ENCODE measurements at regions not wholly inside any gene's neighbourhood (a gene's known extent, or its start where the extent isn't known, plus 50 kb on each side); places are given as distances from the start of the nearest gene placed in this dataset.

GRCh38 chr2:19043893-19044292 is 314.5 kb downstream of the OSR1 start:
- Histone ChIP-seq H3K79me2 (ENCODE audit: control insufficient read depth, low read length) (no peaks in the 10 kb centered on the region), H3K36me3 (ENCODE audit: control insufficient read depth, low read length) (no peaks in the 10 kb centered on the region), H3K27ac (ENCODE audit: low read depth, low read length) (no peak overlapping the region), H3F3A (ENCODE audit: control insufficient read depth, insufficient read depth) (no peaks in the 10 kb centered on the region), H3K9me3 (ENCODE audit: control insufficient read depth, insufficient read depth, low read length) (no peaks in the 10 kb centered on the region), H3K9me2 (replicated peaks; ENCODE audit: control insufficient read depth, low read length) (no peaks in the 10 kb centered on the region), H3K4me1 (ENCODE audit: control insufficient read depth, low read length) (no peaks in the 10 kb centered on the region), H3K4me3 (ENCODE audit: low read length) (no peak overlapping the region), H3K4me2 (ENCODE audit: low read length) (no peak overlapping the region), H3K27me3 (ENCODE audit: control insufficient read depth, low read length) (no peaks in the 10 kb centered on the region), H4K20me1 (ENCODE audit: control insufficient read depth, insufficient read depth, low read depth, low read length) (no peaks in the 10 kb centered on the region)
- no peak for TF ChIP-seq EZH2phosphoT487 (IDR thresholded peaks at IDR 0.05; ENCODE audit: borderline replicate concordance, low read length)
- no peak for TF ChIP-seq CTCF (IDR thresholded peaks at IDR 0.05; ENCODE audit: low read depth, low read length, poor library complexity, severe bottlenecking)

DNA sequence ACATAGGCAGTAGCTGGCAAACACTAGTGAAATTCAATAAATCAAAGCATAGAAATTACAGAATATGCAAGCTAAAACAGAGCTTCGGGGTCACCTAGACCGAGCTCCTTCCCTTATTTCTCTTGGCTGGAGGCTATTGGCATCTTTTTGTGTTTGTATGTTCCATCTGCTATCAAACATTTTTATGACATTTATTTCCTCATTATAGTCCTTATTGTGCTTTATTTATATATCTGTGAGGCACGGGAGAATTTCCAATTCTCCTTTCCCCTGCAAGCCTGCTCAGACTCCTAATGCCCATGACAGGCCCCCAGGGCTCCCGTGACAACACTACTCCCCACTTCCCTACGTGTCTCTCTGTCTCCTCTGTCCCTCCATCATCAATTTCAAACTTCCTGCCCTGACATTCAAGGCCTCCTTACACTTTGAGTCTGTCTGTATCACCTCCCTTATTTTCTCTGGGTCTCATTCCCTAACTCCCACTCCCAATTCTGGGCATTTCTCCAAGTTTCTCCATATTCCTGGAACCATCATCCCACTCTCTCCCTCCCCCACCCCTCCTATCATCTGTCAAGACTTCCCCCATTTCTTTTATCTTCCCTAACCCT is 316.9 kb downstream of the OSR1 start:
- Histone ChIP-seq H3K27ac (ENCODE audit: low read depth, low read length) (no peak overlapping the region), H3K36me3 (ENCODE audit: control insufficient read depth, low read length) (no peaks in the 10 kb centered on the region), H3K4me3 (ENCODE audit: low read length) (no peak overlapping the region), H3F3A (ENCODE audit: control insufficient read depth, insufficient read depth) (no peaks in the 10 kb centered on the region), H3K27me3 (ENCODE audit: control insufficient read depth, low read length) (no peaks in the 10 kb centered on the region), H3K4me2 (ENCODE audit: low read length) (no peak overlapping the region), H3K4me1 (ENCODE audit: control insufficient read depth, low read length) (no peaks in the 10 kb centered on the region), H3K9me3 (ENCODE audit: control insufficient read depth, insufficient read depth, low read length) (no peaks in the 10 kb centered on the region), H3K79me2 (ENCODE audit: control insufficient read depth, low read length) (no peaks in the 10 kb centered on the region), H3K9me2 (replicated peaks; ENCODE audit: control insufficient read depth, low read length) (no peaks in the 10 kb centered on the region), H4K20me1 (ENCODE audit: control insufficient read depth, insufficient read depth, low read depth, low read length) (no peaks in the 10 kb centered on the region)
- no peak for TF ChIP-seq EZH2phosphoT487 (IDR thresholded peaks at IDR 0.05; ENCODE audit: borderline replicate concordance, low read length)
- TF ChIP-seq CTCF (IDR thresholded peaks at IDR 0.05; ENCODE audit: low read depth, low read length, poor library complexity, severe bottlenecking): no peak

- H3K4me3 ChIP-seq (ENCODE audit: low read length): no peak overlapping the region
- no peaks in the 10 kb centered on the region for H3K79me2 ChIP-seq (ENCODE audit: control insufficient read depth, low read length)
- no peaks in the 10 kb centered on the region for H3K27me3 ChIP-seq (ENCODE audit: control insufficient read depth, low read length)
- H3K27ac ChIP-seq (ENCODE audit: low read depth, low read length): no peak overlapping the region
- H3K4me2 ChIP-seq (ENCODE audit: low read length): no peak overlapping the region
- H3K9me3 ChIP-seq (ENCODE audit: control insufficient read depth, insufficient read depth, low read length): no peaks in the 10 kb centered on the region
- no peak for TF ChIP-seq CTCF (IDR thresholded peaks at IDR 0.05; ENCODE audit: low read depth, low read length, poor library complexity, severe bottlenecking)
- no peak for TF ChIP-seq EZH2phosphoT487 (IDR thresholded peaks at IDR 0.05; ENCODE audit: borderline replicate concordance, low read length)
- H4K20me1 ChIP-seq (ENCODE audit: control insufficient read depth, insufficient read depth, low read depth, low read length): no peaks in the 10 kb centered on the region
- H3K9me2 ChIP-seq (replicated peaks; ENCODE audit: control insufficient read depth, low read length): no peaks in the 10 kb centered on the region
- H3K4me1 ChIP-seq (ENCODE audit: control insufficient read depth, low read length): no peaks in the 10 kb centered on the region
- H3F3A ChIP-seq (ENCODE audit: control insufficient read depth, insufficient read depth): no peaks in the 10 kb centered on the region
- no peaks in the 10 kb centered on the region for H3K36me3 ChIP-seq (ENCODE audit: control insufficient read depth, low read length)
These were observed 320.1 kb downstream of the OSR1 start for GRCh38 chr2:19038071-19039015.

Data from DOHH2 (cell line).